ENCODE measurements at regions not wholly inside any gene's neighbourhood (a gene's known extent, or its start where the extent isn't known, plus 50 kb on each side); places are given as distances from the start of the nearest gene placed in this dataset.

DNA sequence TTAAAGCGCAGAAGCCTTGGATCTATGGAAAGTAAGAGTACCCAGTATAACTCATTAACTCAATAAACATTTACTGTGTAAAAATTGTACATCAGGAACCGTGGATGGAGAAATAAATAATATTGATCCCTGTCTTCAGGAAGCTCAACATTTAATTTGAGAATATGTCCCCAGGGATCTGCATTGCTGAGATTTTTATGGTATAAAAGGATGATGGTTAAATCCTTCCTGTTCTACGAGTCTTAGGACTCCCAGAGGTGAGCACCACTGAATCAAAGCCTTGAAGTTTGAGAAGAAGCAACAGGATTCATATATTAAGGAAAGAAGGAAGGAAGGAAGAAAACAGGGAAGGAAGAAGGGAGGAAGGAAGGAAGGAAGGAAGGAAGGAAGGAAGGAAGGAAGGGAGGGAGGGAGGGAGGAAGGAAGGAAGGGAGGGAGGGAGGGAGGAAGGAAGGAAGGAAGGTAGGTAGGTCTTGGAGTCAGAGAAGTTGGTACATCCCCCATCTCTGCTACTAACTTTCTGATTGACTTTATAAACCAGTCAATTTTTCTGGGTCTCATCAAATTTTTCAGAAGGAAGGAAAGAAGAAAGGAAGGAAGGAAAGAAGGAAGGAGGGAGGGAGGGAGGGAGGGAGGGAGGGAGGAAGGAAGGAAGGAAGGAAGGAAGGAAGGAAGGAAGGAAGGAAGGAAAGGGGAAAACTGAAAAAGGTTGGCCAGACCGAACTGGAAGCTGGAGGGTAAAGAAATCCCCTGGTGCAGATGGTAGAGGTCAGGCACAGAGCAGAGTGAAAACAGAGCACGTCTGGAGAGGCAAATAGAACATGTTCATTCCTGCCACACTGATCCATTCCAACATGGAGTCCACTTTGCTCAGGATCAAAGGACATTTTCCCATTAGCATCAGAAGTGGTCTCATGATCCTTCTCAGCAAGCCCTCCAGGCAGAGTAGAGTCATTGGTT lies 422.2 kb upstream of the CDH11 start:
- DNase-seq (ENCODE audit: low spot score), result no peak

DNA sequence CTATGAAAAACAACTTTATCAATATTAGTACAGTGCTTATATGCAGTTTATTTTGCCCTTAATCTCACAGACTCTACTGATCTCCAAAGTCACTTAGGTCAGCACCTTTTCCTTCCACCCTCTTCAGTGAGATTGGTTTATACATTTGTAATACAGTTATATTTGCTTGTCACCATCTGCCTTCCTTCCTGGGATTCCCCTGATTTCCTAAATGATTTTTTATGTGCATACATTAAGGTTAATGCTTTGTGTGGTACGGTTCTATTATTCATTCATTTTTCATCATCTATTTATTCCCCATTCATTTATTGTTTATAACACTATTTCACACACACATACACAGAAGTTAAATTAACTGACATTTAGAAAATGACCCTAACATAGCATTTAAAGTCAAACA lies 419.8 kb upstream of the CDH11 start:
- no peak for DNase-seq (ENCODE audit: low spot score)

GRCh38 chr16:65540901-65541300 lies 419.0 kb upstream of the CDH11 start:
- DNase-seq (ENCODE audit: low spot score), result no peak

DNA sequence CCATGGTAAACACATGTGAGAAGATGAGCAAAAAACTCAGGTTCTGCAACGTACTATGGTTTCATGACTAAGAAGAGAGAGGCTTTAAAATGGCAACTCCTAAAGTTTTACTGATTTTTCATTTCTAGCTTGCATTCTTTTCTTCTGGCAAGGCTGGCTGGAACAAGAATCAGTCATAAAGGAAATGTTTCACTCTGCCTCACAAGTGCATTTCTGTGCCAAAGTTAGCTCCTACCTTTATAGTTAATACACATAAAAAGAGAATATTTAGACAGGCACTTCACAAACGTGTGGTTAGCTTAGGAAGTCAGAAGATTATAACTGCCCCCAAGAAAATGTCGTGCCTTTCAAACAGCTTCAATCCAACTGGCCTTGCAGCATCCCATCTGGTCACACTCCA lies 417.1 kb upstream of the CDH11 start:
- no peak for DNase-seq (ENCODE audit: low spot score)

DNA sequence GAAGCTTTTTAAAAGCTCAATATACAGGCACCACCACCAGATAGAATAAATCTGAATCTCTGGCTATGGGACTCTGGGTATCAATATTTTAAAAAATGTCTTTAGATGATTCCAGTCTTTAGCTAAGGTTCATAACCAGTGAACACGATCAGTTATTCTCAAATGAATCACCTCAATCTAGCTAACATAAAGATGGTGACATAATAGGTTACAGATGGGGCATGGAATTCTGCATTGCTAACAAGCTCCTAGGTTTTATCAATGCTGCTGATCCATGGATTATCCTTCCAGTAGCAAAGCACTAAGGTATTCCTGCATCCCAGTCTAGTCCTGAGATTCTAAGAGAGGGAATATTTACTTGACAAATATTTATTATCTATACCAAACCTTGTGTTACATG lies 415.5 kb upstream of the CDH11 start:
- no peak for DNase-seq (ENCODE audit: low spot score)

DNA sequence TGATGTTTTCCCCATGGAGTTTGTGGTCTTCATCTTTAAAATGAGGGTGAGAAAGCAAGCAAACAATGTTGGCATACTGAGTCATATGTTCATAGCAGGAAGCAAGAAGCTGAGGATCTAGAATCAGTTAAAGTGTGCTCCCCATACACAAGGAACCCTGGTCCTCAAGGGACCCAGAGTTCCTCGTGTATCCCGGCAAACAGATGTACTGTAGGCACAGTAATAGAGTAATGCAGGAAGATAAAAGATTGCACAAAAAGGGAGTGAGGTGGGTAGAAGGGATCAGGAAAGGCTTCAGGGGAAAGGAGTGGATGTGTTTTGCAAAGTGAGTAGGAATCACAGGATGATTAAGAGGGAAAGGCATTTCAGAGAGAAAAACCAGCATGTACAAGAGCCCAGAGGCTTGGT lies 412.3 kb upstream of the CDH11 start:
- DNase-seq (ENCODE audit: low spot score), result no peak

DNA sequence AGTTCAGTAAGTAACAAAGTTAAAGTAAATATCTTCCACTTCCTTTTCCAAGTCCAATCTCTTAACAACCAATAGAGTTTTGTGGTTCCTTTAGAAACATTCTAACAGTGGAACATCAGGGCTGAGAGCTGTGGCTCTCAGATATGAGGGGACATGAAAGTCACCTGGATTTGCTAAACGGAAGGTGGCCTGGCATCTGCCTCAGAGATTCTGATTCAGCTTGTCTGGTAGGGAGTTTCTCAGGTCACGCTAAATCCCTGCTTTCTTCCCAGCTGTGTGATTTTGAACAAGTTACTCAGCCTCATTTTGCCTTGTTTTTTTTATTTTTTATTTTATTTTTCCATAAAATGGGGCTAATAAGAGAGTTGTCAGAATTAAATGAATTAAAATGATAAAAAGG lies 411.0 kb upstream of the CDH11 start:
- DNase-seq (ENCODE audit: low spot score), result no peak

GRCh38 chr16:65532258-65532657 lies 410.4 kb upstream of the CDH11 start:
- no peak for DNase-seq (ENCODE audit: low spot score)

DNA sequence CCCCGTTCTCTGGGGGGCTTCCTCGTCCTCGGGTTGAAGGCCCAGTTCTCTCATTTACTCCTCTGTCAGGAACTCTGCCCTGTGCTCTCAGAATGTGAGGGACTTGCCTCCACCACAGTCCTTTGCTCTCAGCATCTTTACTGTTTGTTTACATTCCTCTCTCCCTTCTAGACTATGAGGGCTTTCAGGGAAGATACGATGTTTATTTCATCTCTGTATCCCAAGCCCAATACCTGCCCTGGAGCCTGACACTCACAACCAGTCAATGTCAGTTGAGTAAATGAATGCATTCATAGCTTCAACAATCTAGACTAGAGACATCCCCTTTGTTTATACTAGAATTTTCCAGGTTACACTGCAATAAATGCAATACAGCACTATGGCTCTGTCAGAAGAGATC lies 409.6 kb upstream of the CDH11 start:
- DNase-seq (ENCODE audit: low spot score), result no peak

- no peak for DNase-seq (ENCODE audit: low spot score)
Observed at GRCh38 chr16:65525707-65526106, 403.8 kb upstream of the CDH11 start.

GRCh38 chr16:65524997-65525396 lies 403.1 kb upstream of the CDH11 start:
- DNase-seq (ENCODE audit: low spot score), result no peak

DNA sequence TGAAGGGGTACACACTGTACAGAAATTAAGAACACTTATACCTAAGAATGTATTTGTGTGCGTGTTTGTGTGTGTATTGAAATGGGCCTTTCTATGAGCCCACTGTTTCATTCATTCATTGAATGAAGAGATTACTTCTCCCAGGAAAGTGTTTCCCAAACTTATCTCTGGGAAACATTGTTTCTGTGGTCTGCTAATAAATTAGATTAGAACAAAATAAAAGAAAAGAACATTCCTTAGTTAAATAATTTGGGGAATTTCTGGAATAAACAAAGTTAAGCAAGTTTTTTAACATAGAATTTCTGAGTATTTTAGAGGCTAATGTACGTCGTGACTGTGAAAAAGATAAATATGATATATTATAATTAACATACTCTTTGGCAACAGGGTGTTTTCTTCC lies 402.4 kb upstream of the CDH11 start:
- no peak for DNase-seq (ENCODE audit: low spot score)

GRCh38 chr16:65523283-65523944 lies 401.6 kb upstream of the CDH11 start:
- no peak for DNase-seq (ENCODE audit: low spot score)

DNA sequence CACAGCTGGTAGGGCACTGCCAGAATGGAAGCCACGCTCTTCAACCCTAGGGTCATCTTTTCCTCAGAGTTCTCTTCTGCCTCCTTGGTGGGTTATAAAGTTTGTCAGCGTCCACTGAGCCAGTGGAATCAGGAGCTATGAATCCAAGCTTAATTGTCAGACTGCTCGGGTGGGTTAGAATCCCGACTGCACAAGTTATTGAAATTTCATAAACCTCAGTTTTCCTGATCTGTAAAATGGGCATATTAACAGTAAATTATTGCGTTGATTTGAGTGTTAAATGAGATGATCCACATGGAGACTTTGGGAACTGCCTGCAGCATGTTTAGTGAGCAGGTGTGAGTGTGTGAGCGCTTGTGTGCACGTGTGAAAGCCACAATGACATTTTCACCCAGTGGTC lies 400.5 kb upstream of the CDH11 start:
- no peak for DNase-seq (ENCODE audit: low spot score)

- DNase-seq (ENCODE audit: low spot score), result no peak
Observed at GRCh38 chr16:65521633-65522328, 399.9 kb upstream of the CDH11 start.

- no peak for DNase-seq (ENCODE audit: low spot score)
Observed at GRCh38 chr16:65519402-65519801, 397.5 kb upstream of the CDH11 start.

DNA sequence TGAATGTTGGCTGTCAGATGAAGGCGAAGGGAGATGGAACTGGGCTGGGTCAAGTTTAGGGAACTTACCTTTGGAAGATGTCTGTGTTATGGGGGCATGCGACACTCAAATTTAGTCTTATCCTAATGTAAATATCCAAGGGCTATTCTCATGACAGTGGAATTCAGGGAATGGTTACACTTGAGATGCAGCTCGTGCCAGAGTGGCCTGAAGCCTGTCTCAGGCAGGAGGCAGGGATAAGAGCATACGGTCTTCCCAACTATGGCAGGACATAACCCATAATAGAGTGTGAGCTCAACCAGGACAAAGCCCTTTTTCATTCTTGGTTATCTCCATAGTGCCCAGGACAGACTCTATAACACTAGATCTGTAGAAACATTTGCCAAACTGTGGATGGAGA lies 393.3 kb upstream of the CDH11 start:
- DNase-seq (ENCODE audit: low spot score), result no peak

DNA sequence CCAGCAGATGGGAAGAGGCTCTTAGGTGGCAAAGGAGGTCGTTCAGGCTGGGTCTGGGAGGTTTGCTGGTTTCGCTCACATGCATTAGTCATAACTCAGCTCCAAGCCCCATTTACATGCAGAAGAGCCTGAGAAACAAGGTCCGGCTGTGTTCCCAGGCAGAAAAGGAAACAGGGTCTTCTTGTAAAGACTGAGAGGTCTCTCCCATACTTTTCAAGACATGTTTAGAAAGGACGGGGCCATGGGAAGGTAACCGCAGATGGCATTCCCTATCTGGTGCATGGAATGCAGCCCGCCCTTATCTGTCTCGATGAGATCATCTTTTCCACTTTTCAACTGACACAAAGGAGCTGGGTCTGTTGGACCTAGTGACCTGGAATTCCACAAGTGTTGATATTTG lies 389.0 kb upstream of the CDH11 start:
- DNase-seq (ENCODE audit: low spot score), result no peak

GRCh38 chr16:65510241-65510640 lies 388.4 kb upstream of the CDH11 start:
- DNase-seq (ENCODE audit: low spot score), result no peak

DNA sequence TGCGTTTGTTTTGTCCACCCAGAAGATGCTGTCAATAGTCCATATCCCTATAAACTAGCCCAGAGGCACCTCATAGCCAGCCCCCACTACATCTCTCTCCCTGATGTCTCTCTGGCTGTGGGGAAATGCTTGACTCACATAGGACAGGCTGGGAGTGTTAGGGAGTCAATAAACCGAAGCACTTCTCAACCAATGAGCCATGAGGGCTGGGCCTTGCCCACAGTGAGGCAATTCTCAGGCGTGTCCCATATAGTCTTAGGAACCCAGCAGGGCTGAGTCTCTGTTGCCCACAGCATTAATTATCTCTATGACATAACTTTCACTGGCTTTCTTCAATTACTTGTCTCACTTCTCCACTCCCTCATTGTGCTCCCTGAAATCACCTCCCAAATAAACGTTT lies 387.3 kb upstream of the CDH11 start:
- DNase-seq (ENCODE audit: low spot score), result no peak

DNA sequence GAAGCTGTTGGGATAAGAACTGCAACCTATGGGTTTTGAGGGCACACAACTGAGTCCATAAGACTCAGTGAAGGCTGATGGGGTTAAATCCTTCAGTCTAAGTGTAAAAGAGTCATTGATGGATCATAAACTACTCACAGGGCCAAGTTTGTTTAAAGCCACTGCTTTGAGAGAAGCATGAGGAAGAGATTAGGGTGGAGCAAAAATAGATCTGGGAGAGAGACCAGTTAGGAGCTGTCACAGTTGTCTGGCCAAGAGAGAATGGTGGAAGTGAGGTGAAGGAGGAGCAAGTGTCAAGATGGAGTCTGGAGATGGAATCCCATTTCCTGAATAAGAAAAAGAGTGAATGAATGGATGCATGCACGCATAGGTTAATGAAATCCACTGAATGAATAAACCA lies 379.1 kb upstream of the CDH11 start:
- no peak for DNase-seq (ENCODE audit: low spot score)

- no peak for DNase-seq (ENCODE audit: low spot score)
Observed at GRCh38 chr16:65500007-65500406, 378.1 kb upstream of the CDH11 start.

DNA sequence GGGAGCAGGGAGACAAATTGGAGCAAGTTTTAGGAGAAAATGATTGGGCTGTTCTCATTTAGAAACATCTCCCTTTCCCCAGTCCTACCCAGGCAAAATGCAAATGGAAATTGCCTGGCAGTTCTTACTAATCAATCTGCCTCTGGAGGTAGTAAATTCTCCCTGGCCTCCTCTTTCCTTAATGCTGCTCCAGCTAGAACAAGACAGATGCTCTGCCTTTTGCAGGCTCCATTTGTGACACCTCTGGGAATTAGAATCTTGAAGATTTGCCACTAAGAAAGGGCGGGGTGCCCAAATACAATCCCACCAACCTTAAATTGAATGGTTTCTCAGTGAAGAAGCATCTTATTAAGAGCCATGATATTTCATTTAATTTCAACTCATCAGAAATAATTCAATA lies 377.7 kb upstream of the CDH11 start:
- no peak for DNase-seq (ENCODE audit: low spot score)
